Non-pigmented ciliary epithelial cell (primary cell): ENCODE measurements at regions not wholly inside any gene's neighbourhood (a gene's known extent, or its start where the extent isn't known, plus 50 kb on each side); places are given as distances from the start of the nearest gene placed in this dataset.
"Not testable (repeated sequence)": the region's sequence is repeated elsewhere in the genome, so short reads cannot be mapped to it uniquely, and the experiment has no call there.

Experiments used
- DNase-seq: peaks from one replicate; pipeline ENCODE4 v3.0.0-alpha.2; 2010; ENCODE audit warnings: low read depth

GRCh38 chr20:23299673-23300050 is 50.9 kb upstream of the NXT1 start:
- DNase-seq, result no peak

DNA sequence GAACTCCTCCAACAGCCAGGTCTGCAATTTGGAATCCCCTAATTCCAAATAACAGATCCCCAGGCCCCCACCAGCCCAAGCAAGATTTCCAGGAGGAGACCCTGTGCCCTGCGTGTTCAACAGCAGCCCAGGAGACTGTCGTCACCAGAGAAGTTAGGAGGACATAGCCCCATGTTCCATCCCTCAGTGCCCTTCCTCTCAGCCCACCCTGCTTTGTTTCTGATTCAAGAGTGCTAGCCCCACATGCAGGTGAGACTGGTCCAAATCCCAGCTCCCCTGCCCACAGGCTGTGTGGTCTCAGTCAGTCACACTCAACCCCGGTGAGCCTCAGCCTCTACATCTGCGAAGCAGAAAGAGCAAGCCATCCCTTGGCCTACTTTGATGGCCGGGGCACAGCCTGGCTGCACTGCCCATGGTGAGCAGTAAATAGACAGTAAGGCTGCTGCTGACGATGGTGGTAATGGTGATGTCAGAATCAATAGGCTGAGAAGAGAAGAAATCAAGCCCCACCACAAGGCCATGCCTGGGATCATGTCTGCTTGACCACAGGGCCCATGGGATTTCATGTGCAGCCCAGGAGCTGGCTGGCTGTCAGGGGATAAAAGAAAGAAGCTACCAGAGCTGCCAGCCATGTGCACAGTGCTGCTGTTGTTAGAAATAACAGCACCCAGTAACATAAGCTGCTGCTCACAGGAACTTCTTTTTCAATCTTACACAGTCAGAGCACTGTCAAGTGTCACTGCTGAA is 51.5 kb upstream of the NXT1 start:
- DNase-seq, result no peak

- no peak for DNase-seq
These were observed 52.4 kb upstream of the NXT1 start for GRCh38 chr20:23298155-23298554.

- DNase-seq, result no peak
These were observed 53.5 kb upstream of the NXT1 start for GRCh38 chr20:23296841-23297701.

DNA sequence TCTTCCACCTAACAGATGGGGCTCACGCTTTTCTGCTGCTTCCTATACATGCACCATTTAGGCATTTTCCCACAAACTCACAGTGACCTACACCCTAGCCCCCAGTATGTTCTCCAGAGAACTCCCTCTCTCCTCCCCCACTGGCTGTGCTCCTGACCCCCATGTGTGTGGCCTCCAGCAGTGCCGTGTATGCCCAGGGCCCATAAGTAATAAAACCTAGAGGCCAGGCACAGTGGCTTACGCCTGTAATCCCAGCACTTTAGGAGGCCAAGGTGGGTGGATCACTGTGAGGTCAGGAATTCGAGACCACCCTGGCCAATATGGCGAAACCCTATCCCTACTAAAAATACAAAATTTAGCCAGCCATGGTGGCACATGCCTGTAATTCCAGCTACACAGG is 54.7 kb upstream of the NXT1 start:
- no peak for DNase-seq

DNA sequence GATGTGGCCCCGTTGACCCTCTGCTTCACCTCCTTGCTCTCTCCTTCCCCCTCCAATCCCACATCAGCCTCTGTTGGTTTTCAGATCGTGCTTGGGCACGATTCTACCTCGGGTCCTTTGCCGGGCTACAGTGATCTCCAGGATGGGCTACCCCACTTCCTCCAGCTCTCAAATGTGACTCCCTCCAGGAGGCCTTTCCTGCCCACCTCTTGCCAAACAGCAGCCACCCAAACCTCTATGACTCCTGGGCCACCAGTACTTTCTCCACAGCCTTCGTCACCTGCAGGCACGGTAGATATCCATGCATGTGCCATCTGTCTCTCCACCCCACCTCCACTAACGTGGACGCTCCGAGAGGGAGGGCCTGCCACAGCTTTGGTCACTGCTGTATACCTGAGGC is 55.9 kb upstream of the NXT1 start:
- no peak for DNase-seq

DNA sequence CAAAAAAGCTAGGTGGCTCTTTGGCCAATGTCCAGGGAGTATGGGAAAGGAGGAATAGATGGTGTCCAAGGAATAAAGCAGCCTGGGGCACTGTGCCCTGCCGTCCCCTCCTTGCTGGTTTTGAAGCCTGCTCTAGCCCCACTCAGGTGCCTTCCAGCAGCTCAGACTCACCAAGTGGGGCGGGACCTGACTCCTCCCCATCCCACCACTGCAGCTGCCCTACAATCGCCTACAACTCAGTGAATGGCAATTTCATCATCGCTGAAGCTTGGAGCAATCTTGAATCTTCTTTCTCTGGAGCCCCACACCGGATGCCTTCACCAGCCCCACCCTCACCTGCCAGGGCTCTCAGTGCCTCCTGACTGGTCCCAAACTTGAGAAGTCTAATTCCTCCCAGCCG is 56.4 kb upstream of the NXT1 start:
- DNase-seq, result no peak

GRCh38 chr20:23293689-23294088 is 56.9 kb upstream of the NXT1 start:
- no peak for DNase-seq

- DNase-seq, result not testable (repeated sequence)
These were observed 58.3 kb upstream of the NXT1 start for GRCh38 chr20:23292311-23292710.

- DNase-seq, result no peak
These were observed 58.9 kb upstream of the NXT1 start for GRCh38 chr20:23291575-23292240.

DNA sequence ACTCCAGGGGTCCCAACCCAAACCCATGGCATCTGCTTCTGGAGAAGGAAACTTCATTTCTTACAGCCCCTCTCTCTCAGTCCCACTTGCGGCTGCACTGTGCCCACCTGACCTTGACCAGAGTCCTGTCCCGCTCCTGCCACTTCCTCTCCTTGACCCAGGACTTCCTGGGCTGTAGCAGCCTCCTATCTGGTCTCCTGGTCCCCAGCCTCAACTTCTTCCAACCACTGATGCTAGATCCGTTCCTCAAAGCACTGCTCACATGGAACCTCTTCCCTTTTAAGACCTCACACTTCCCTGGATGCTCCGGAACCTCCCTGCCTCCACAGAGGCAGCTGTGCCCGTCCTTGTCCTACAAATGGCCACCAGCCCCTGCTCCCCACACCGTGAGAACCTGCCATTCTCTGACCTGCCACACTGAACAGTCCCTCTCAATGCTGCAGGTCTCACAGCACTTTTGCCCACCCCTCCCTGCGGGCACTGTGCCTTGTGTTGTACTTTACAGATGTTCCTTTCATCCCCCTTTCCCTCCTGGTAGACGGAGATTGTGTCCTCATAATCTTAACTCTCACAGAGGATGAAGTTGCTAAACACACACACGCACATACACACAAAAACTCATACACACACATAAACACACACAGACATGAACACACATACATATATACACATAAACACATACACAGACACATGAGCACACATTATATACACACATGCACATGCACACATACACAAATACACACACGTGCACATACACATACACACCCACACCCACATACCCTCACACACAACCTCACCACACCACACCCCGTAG is 59.6 kb upstream of the NXT1 start:
- no peak for DNase-seq

DNA sequence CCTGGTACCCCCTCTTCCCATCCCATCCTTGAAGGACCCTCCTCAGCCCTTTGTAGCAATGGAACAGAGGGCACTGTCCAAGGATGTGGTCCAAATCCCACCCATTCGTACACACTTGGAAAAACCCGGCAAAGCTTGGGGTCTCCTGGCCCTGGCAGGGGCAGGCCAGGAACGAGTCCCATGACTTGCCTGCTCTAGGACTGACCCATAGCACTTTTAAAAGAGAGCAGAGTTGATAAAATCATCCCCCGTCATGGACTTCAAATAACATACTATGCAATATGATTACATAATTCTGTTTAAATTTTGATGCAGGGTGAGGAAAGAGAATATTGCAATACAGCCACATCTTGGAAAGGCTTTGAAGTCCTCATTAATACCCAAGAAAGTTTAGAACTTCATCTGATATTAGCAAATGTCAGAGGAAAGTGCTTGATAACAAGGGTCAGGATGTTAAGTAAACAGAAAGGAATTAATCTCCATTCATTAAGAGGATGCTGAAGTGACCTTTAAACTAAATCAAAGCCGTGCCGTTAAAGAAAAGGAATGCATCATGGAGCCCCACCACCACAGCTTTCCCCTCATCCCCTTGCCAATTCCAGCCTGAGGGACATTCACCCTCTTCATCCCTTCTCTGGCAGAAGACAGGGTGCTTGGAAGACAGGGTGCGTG is 60.7 kb upstream of the NXT1 start:
- DNase-seq, result no peak

- DNase-seq, result no peak
These were observed 61.3 kb upstream of the NXT1 start for GRCh38 chr20:23289249-23289648.

DNA sequence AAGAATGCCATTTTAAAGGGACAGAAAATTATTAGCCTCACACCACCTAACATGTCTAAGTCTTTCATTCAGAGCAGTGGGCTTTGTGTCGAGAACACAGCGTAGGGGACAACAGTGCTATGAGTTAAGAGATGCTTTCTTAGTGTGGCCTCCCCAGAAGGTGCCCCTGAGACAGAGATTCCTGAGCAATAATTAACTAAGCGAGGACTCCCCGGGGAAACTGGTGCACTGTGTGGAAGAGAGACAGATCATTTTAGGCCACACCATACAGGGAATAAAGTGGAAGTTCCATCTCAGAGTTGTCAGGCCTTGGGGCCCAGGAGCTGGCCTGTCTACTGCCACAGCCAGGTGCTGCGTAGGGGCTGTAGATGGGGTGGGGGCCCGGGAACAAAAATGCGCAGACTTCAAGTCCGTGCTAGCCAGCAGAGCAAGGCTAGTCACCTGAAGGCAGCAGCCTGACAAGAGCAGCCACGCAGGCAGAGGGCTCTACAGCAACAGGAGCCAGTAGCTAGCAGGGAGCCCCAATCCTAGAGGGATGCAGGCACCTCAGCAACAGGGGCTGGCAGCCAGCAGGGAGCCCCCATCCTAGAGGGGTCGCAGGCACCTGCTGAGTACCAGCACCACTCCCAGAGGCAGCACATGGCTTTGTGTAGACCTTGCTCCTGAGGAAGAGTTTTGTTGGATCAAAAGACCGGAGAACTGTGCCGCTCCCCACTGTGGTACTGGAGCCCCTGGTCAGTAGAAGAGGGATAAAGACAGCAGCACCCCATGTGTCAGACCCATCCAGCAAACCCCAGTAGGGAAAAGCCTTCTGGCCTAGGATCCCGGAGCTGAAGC is 63.0 kb upstream of the NXT1 start:
- no peak for DNase-seq

DNA sequence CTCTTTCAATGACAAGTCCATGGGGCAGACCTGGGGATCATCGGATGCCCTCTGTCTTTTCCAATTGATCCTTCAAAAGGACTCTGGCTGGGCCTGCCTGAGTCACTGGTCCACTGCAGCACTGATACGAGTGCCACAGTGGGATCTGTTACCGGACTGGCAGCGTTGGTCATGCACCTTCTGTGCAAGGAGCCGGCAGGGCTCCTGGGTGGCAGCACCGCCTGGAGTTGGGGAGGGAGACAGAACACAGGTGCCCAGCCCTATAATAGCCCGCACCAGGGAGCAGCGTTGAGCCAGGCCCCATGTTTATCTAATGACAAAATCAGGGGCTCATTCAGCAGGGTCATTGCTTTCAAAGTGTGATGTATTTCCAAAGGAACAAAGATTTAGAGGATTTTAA is 64.2 kb upstream of the NXT1 start:
- no peak for DNase-seq

DNA sequence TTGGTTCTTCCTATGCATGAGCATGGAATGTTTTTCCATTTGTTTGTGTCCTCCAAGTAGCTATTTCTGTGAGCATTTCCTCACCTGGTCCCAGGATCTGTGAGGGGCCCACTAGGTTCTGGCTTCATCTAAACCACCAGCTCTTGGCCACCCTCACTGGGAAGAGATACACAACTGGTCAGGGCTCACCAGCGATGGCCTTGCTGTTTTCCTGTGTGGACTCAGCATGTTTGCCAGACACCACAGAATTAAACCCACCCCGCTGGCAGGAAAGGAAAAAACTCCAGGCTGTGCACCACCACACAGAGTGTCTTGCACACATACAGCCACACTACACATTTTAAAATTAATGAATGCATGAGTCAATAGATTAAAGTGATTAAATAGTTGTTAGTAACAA is 65.1 kb upstream of the NXT1 start:
- no peak for DNase-seq

DNA sequence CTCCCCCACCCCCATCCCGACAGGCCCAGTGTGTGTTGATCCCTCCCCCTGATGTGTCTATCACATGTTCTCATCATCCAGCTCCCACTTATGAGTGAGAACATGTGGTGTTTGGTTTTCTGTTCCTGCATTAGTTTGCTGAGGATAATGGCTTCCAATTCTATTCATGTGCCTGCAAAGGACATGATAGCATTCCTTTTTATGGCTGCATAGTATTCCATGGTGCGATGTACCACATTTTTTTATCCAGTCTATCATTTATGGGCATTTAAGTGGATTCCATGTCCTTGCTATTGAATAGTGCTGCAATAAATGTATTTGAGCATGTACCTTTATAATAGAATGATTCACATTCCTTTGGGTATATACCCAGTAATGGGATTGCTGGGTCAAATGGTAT is 66.6 kb upstream of the NXT1 start:
- no peak for DNase-seq

- no peak for DNase-seq
These were observed 67.3 kb upstream of the NXT1 start for GRCh38 chr20:23283096-23283850.

DNA sequence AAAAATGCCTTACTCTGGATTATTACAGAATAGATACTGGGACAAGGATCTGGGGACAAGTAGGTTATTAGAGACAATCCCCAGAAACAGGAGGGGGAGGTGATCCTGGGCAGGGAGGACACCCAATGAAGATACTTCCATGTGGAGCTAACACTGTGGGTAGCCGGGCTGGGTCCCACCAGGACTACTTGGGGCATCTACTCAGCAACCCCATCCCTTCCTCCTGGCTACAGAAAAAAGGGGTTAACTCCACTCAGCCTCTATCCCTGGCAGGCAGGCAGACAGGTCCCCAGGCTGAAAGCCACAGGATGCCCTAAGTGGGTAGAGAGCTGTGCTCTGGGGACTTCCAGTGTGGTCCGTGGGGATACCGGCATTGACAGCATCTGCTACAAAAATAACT is 68.0 kb upstream of the NXT1 start:
- DNase-seq, result no peak

GRCh38 chr20:23282111-23282510 is 68.5 kb upstream of the NXT1 start:
- no peak for DNase-seq
